Peyer's patch (tissue), 4 donors: ENCODE measurements at regions not wholly inside any gene's neighbourhood (a gene's known extent, or its start where the extent isn't known, plus 50 kb on each side); places are given as distances from the start of the nearest gene placed in this dataset.

Experiments used
- CTCF ChIP-seq, 6 experiments: fragments of 450-650 bp in 4 of 6; fragments of 200-600 bp in 2 of 6; sonication (generic) in 1 of 6; IDR thresholded peaks; one replicate each; pipeline ENCODE4 v1.5.1; 2017 to 2019; ENCODE audit warnings: antibody characterized with exemption in 6 of 6, mild to moderate bottlenecking in 3 of 6, moderate library complexity in 1 of 6
- POLR2A ChIP-seq, 2 donors: fragments of 450-650 bp; IDR thresholded peaks; one replicate each; pipeline ENCODE4 v1.5.1; 2017; ENCODE audit warnings: antibody characterized with exemption in 2 of 2, mild to moderate bottlenecking in 2 of 2, moderate library complexity in 2 of 2

- TF ChIP-seq POLR2A (IDR thresholded peaks at IDR 0.05), result no peak
- no peak for TF ChIP-seq CTCF (IDR thresholded peaks at IDR 0.05)
These were observed 91.8 kb upstream of the ALCAM start for GRCh38 chr3:105274958-105275357.
